ENCODE measurements at regions not wholly inside any gene's neighbourhood (a gene's known extent, or its start where the extent isn't known, plus 50 kb on each side); places are given as distances from the start of the nearest gene placed in this dataset.

GRCh38 chr2:128808462-128809258 is 490.0 kb upstream of the HS6ST1 start:
- no peak for DNase-seq

- DNase-seq, result no peak
These were observed 490.6 kb upstream of the HS6ST1 start for GRCh38 chr2:128809259-128809636.

DNA sequence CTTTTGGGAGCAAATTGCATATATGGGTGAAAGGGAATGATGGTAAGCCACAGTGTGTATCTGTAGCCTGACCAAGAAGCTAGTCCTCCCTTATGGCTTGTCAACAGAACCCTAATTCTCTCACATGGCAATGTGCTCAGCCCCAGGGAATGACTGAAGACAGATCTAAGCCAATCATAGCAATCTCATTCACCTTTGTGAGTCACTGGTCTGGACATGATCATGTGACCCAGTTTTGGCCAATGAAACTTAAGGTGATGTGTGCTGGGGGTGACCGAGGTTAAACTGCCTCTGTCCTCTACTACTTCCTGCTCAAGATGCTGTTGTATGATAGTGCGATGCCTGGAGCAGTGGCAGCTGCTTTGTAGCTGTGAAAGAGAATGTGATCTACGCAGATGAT is 491.2 kb upstream of the HS6ST1 start:
- DNase-seq, result no peak

GRCh38 chr2:128812183-128812940 is 493.7 kb upstream of the HS6ST1 start:
- DNase-seq, result no peak

DNA sequence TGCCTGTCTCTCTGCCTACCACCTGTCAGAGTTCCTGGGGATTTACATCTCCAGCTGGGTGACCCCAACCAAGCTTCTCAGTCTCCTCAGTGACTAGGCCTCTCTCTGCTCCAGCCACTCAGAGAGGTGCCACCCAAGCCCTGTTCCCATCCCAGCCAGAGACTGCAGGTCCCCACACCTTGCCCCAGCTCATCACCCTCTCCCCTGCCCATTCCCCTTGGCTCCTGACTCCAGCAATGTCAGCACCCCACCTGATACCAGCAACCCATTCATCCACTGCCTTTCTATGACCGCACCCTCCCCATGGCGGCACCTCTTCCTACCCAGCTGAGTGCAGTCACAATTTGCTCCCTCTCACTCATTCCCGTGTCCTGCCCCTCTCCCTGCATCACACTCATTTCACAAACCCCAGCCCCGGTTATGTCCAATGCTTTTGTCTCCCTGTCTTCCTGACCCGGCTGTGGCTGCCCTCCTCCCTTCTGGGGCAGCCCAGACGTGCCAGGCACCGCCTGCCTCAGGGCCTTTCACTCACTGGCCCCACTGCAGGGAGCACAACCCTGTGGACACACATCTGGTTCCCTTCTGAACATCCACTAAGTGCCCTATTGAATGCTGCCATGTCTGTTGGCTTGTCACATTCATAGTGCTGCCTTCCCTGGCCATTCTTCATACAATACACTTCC is 494.8 kb upstream of the HS6ST1 start:
- no peak for DNase-seq

DNA sequence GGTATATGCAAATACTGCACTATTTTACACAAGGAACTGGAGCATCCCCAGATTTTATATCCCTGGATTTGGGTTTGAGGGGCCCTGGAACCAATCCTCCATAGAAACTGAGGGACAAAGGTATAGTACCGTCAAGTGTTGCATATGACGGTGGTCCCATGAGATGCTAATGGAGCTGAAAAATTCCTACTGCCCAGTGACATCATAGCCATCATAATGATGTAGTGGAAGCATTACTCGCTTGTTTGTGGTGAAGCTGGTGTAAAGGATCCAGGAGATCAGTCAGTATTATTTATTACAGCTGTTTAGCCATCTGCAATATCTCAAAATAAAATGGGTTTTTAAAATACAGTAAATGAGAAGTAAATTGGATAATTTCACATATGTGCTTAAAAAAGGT is 496.6 kb upstream of the HS6ST1 start:
- no peak for DNase-seq

GRCh38 chr2:128817171-128817570 is 498.5 kb upstream of the HS6ST1 start:
- DNase-seq, result no peak

DNA sequence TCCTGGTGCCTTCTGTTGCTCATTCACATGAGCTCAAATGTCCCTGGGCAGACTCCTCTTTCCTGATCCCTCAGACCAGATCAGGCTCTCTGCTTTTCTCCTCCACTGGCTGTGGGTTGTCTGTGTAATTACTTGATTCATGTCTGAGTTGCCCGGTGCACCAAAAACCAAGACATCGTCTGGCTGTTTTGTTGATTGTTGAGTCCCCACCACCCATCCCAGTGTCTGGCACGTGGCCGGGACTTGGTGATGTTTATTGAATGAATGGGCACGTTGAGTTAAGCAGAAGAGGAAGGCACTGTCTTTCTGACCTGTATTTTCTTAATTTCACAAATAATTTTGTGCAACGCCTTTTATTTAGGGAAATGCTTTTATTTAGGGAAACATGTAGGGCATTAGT is 499.1 kb upstream of the HS6ST1 start:
- DNase-seq, result no peak

GRCh38 chr2:128818248-128818647 is 499.6 kb upstream of the HS6ST1 start:
- no peak for DNase-seq

GRCh38 chr2:128818704-128819491 is 500.2 kb upstream of the HS6ST1 start:
- no peak for DNase-seq

DNA sequence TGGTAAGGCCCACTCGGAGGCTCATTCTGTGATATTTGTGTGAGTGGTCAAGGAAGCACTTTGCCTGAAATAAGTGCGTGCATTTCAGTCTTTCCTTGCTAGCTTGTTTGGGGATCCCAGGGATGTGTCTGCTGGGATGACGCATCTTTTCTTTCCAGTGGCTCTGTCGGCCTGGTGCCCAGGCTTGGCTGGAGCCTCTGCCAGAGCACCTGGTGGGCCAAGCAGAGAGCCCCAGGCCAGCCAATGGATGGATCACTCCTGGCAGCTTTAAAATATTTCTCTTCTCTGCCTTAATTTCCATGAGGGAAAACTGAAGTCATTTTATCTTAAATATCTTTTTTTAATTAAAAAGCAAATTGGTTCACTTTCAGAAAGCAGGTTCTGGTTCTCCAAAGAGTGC is 501.8 kb upstream of the HS6ST1 start:
- DNase-seq, result no peak

- DNase-seq, result no peak
These were observed 502.3 kb upstream of the HS6ST1 start for GRCh38 chr2:128821010-128821409.

GRCh38 chr2:128832946-128833663 is 514.4 kb upstream of the HS6ST1 start:
- DNase-seq, result no peak

DNA sequence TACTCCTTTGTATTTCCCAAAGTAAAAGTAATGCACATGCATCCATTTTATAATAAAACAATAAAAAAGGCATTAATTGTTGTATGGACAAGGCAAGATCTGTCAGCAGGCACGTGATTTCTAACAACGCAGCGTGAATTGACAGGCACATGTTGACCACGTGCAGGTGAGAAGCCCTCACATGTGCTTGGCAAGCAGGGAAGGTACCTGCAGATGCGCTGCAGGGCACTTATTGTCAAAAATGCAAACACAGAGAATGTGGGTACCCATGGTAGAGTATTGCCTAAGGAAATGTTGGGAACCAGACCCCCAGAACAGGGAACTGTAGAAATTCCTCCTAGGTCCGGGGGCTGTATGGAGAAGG is 515.0 kb upstream of the HS6ST1 start:
- DNase-seq, result no peak

DNA sequence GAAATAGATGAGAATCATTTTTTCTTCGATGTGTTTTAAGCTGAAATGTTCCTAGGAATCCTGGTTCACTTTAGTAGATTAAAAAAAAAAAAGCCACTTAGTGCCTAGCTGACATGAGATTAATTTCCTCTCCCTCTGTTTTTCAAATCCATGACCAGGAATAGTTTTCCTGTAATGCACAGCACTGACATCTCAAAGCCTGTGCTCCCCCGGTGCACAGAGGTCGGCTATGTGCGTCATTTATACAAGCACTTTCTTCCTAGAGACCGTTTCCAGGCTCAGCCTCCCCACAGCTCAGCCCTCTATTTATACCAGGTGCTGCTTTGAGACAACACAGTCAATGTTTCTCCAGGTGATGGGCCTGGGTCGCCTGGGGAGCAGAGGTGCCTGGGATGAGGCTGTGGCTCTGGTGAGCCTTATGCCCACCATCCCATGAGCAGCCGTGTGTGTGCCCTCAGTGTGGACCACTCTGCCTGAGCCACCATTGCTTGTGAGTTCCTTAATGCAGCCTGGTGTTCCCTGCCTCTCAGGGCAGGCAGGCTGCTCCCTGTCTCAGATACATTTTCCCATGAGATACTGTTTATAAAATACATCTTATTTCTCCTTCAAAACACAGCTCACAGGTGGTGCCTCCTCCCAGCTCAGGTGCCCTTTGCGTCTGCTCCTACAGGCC is 515.7 kb upstream of the HS6ST1 start:
- DNase-seq, result no peak

GRCh38 chr2:128834880-128835252 is 516.2 kb upstream of the HS6ST1 start:
- DNase-seq, result no peak

- no peak for DNase-seq
These were observed 516.7 kb upstream of the HS6ST1 start for GRCh38 chr2:128835342-128835855.

GRCh38 chr2:128835974-128836373 is 517.3 kb upstream of the HS6ST1 start:
- no peak for DNase-seq

DNA sequence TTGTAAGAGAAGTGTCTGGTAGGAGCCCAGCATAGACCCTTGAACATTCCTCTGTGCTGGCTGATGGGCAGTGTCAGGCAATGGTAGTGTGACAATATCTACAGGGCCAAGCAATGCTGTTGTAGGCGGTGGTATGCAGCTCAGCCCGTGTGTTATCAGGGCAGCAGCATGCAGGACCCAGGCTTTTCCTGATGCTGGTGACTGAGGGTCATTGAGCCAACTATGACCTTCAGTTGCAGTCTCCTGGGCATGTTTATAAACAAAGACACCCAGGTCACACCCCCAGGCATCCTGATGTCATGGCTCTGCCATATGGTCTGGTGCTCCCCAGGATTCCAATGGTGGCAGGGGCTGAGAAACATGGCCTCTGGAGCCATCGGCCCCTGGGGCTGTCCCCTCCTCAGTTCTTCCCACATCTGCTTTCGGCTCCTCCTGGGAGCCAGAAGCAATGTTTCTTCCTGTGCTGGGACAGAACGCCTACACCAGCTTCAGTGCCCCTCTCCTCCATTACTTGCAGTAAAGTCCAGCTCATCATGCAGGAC is 518.0 kb upstream of the HS6ST1 start:
- DNase-seq, result no peak

DNA sequence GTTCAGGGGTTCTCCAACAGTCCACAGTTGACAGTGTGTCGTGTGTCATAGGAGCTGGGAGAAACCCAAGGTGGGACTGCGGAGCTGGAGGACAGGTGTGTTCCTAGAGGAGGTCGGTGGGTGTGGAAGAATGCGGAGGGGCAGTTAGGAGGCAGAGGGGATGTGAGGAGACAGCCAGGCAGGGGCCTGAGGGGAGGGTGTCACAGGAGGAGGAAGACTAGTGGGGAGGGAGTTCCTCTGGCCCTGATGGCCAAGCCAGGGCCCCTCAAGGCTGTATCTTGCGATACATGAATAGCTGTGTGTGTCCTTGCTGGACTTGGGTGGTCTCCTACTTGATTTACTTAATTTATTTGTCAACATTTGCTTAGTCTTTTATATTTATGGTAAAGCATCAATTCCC is 519.6 kb upstream of the HS6ST1 start:
- DNase-seq, result no peak

GRCh38 chr2:128841803-128842202 is 523.1 kb upstream of the HS6ST1 start:
- DNase-seq, result no peak
